ENCODE measurements at regions not wholly inside any gene's neighbourhood (a gene's known extent, or its start where the extent isn't known, plus 50 kb on each side); places are given as distances from the start of the nearest gene placed in this dataset.

DNA sequence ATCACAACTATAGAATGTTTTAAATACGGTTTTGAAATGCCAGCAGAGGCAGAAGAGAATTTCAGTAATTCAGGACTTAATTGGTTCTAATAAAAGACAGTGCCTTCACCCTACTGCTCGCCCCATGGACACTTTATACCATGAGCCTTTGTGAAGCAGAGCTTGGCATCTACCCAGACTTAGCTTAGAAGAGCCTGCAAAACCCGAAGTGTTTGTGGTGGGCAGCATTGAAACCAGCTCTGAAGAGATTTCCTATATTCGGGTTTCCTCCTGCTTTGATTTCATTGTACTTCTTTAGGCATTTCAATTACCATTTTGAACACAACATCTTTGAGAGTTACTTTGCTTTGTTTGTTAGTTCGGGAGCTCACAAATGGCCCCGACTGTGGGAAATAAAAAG, 185.1 kb upstream of the MTNR1B start:
- DNase-seq (ENCODE audit: low spot score in 2 of 2), result no peak
- TF ChIP-seq, protein P1, sequence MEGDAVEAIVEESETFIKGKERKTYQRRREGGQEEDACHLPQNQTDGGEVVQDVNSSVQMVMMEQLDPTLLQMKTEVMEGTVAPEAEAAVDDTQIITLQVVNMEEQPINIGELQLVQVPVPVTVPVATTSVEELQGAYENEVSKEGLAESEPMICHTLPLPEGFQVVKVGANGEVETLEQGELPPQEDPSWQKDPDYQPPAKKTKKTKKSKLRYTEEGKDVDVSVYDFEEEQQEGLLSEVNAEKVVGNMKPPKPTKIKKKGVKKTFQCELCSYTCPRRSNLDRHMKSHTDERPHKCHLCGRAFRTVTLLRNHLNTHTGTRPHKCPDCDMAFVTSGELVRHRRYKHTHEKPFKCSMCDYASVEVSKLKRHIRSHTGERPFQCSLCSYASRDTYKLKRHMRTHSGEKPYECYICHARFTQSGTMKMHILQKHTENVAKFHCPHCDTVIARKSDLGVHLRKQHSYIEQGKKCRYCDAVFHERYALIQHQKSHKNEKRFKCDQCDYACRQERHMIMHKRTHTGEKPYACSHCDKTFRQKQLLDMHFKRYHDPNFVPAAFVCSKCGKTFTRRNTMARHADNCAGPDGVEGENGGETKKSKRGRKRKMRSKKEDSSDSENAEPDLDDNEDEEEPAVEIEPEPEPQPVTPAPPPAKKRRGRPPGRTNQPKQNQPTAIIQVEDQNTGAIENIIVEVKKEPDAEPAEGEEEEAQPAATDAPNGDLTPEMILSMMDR (IDR thresholded peaks at IDR 0.05), result no peak
- H3K36me3 ChIP-seq, result no peaks in the 10 kb centered on the region
- H3K9me3 ChIP-seq, result no peaks in the 10 kb centered on the region
- no peak overlapping the region for H3K4me3 ChIP-seq
- H3K27ac ChIP-seq, result no peak overlapping the region
- intact Hi-C loops (cut with DNase I), result no loop called here
- no peaks in the 10 kb centered on the region for H3K27me3 ChIP-seq
- H3K4me1 ChIP-seq, result no peaks in the 10 kb centered on the region

DNA sequence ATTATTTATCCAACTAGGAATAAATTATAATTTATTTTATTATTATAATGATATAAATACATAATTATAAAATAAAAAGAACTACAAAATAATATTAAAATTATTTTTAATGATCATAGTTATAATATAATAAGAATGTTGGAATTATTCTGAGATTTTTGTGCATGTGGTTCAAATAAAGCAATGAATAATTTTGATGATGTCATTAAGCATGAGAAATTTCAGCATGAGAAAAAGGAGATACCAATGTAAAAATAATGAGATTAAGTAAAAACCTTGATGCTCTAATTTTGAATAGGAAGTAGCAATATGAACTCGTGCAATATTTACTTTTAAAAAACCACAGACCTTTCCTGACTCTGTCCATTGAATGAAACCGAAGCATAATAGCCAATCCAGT, 181.8 kb upstream of the MTNR1B start:
- no peaks in the 10 kb centered on the region for H3K27me3 ChIP-seq
- no peaks in the 10 kb centered on the region for H3K36me3 ChIP-seq
- H3K4me1 ChIP-seq, result no peaks in the 10 kb centered on the region
- no peak for DNase-seq (ENCODE audit: low spot score in 2 of 2)
- no peak overlapping the region for H3K4me3 ChIP-seq
- no peak overlapping the region for H3K27ac ChIP-seq
- no peaks in the 10 kb centered on the region for H3K9me3 ChIP-seq
- TF ChIP-seq, protein P1 (IDR thresholded peaks at IDR 0.05), result no peak
- intact Hi-C loops (cut with DNase I), result no loop called here

DNA sequence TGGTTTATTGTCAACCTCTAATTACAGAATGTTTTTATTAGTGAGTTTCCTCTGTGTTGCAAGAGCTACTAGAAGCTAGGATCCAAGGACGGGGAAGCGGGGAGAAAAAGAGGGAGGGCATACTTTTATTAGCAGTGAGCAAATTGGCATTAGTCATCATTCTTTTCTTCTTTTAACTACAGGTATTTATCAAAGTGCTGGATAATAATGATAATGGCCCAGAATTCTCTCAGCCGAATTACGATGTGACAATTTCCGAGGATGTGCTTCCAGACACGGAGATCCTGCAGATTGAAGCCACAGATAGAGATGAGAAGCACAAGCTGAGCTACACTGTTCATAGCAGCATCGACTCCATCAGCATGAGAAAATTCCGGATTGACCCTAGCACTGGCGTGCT, 179.7 kb upstream of the MTNR1B start:
- TF ChIP-seq, protein P1 (IDR thresholded peaks at IDR 0.05), result no peak
- Histone ChIP-seq H3K9me3 (no peaks in the 10 kb centered on the region), H3K4me3 (no peak overlapping the region), H3K27ac (no peak overlapping the region), H3K36me3 (no peaks in the 10 kb centered on the region), H3K27me3 (no peaks in the 10 kb centered on the region), H3K4me1 (no peaks in the 10 kb centered on the region)
- DNase-seq (ENCODE audit: low spot score in 2 of 2), result no peak
- intact Hi-C loops (cut with DNase I), result no loop called here

DNA sequence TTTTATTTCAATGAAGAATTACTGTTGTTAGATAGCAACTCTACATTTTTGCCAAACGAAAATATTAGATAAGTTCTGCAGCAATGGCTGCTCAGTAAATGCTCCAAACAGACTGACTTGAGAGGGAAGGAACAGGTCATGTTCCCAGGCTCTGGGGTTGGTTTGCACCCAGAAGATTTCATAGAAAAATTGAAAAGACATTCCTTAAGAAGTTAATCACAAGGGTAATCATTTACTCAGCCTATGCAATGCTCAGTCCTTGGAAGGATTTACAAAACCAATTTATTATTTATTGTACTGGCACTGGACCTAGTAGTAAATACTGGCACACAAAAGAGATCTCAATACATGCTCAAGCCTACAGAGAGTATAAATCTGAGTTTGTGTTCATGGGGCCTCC, 179.1 kb upstream of the MTNR1B start:
- no peak overlapping the region for H3K27ac ChIP-seq
- H3K27me3 ChIP-seq, result no peaks in the 10 kb centered on the region
- H3K9me3 ChIP-seq, result no peaks in the 10 kb centered on the region
- no peak for DNase-seq (ENCODE audit: low spot score in 2 of 2)
- TF ChIP-seq, protein P1 (IDR thresholded peaks at IDR 0.05), result no peak
- H3K36me3 ChIP-seq, result no peaks in the 10 kb centered on the region
- intact Hi-C loops (cut with DNase I), result no loop called here
- no peak overlapping the region for H3K4me3 ChIP-seq
- no peaks in the 10 kb centered on the region for H3K4me1 ChIP-seq

DNA sequence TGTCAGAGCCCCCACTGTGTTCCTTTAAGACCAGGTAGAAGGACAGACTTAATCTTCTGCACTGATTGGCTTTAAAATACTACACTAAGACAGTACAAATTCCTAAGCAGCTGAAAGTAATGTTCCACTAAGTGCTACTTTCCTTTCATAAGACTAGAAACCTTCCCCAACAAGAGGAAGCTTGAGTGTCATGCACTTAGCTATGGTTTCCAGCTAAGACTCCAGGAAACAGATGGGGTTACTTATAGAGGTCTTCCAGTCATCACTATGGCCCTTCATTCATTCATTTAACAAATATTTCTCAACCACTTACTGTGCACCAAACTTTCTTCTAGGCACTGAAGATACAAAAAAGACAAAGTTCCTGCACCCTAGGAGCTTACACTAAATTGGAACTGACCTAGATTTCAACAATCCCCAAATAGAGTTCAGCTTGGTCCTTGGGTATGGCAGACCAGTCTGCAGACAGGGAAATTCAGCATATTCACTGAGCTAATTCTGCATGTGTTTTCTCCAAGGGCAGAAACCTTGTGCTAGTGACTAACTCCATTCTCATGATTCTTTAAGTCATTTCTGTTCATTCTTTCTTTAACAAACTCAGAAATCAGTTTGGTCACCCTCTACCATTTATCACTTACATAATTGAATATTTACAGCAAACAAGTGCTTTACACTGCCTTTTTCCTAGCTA, 178.4 kb upstream of the MTNR1B start:
- no peak overlapping the region for H3K4me3 ChIP-seq
- no peaks in the 10 kb centered on the region for H3K9me3 ChIP-seq
- H3K27me3 ChIP-seq, result no peaks in the 10 kb centered on the region
- H3K27ac ChIP-seq, result no peak overlapping the region
- DNase-seq (ENCODE audit: low spot score in 2 of 2), result no peak
- no peaks in the 10 kb centered on the region for H3K4me1 ChIP-seq
- TF ChIP-seq, protein P1 (IDR thresholded peaks at IDR 0.05), result no peak
- intact Hi-C loops (cut with DNase I), result no loop called here
- H3K36me3 ChIP-seq, result no peaks in the 10 kb centered on the region

DNA sequence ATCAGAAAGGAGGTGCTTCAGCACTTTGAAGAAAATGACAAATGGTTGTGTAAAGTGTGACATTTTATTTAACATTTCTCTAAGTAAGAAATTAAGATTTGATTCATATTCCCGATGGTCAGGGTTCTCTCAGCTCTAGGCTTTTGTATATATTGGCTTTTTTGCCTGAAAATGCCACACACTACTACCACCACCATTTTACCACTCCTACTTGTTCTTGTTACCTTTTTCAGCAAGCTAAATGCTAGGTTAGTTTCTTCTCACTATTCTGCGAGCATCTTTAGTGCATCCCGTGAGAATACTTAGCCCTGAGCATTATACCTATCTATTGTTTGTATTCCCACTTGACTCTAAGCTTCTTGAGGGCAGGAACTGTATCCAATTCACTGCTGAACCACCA, 177.6 kb upstream of the MTNR1B start:
- Histone ChIP-seq H3K4me3 (no peak overlapping the region), H3K36me3 (no peaks in the 10 kb centered on the region), H3K9me3 (no peaks in the 10 kb centered on the region), H3K27me3 (no peaks in the 10 kb centered on the region), H3K4me1 (no peaks in the 10 kb centered on the region), H3K27ac (no peak overlapping the region)
- TF ChIP-seq, protein P1 (IDR thresholded peaks at IDR 0.05), result no peak
- intact Hi-C loops (cut with DNase I), result no loop called here
- no peak for DNase-seq (ENCODE audit: low spot score in 2 of 2)

All from ascending aorta (tissue), 2 donors.